ENCODE measurements at regions not wholly inside any gene's neighbourhood (a gene's known extent, or its start where the extent isn't known, plus 50 kb on each side); places are given as distances from the start of the nearest gene placed in this dataset.

DNA sequence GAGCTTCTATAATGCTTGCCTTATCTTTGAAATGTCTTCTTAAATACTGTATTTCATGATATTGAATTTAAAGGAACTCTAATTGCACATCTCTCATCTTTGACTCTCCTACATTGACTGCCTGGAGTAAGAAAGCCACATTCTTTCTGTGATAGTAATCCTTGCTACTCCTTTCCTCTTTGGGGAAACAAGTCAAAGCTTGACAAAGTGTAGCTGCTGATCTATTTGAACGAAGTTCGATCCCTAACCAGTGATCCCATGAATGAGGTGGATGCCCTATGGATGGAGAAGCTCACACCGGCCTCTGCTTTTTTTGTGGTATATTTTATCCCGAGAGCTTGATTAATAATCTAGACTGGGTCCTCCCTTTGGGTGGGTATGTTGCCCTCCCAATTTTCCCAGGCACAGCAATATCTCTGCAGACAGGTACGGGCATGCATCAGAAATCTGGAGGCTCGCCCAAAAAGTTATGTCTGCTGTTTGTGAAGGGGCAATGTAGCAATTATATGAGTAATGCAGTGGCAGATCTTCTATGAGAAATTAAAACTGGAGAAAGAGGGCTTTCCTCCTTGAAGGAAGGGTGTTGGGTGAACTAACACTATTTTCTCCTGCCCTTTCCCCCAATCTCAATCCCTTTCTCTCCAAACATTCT is 163.0 kb upstream of the FRMD6 start:
- no peak for TF ChIP-seq CTCF (IDR thresholded peaks at IDR 0.05; ENCODE audit: insufficient read depth, low read depth, low read length, missing control alignments)
- no peak overlapping the region for H3K4me3 ChIP-seq (ENCODE audit: low read depth, low read length)
- DNase-seq (ENCODE audit: low read depth), result no peak

- TF ChIP-seq CTCF (IDR thresholded peaks at IDR 0.05; ENCODE audit: insufficient read depth, low read depth, low read length, missing control alignments), result no peak
- no peak for DNase-seq (ENCODE audit: low read depth)
Observed at GRCh38 chr14:51490205-51490604, 161.5 kb upstream of the FRMD6 start.

GRCh38 chr14:51491036-51491545 is 160.6 kb upstream of the FRMD6 start:
- no peak for DNase-seq (ENCODE audit: low read depth)
- no peak for TF ChIP-seq CTCF (IDR thresholded peaks at IDR 0.05; ENCODE audit: insufficient read depth, low read depth, low read length, missing control alignments)
- no peak overlapping the region for H3K4me3 ChIP-seq (ENCODE audit: low read depth, low read length)

More at GRCh38 chr14:51490205-51490604, 161.5 kb upstream of the FRMD6 start:
- H3K4me3 ChIP-seq (ENCODE audit: low read depth, low read length), result no peak overlapping the region

- no peak for TF ChIP-seq CTCF (IDR thresholded peaks at IDR 0.05; ENCODE audit: insufficient read depth, low read depth, low read length, missing control alignments)
- no peak overlapping the region for H3K4me3 ChIP-seq (ENCODE audit: low read depth, low read length)
- DNase-seq (ENCODE audit: low read depth), result no peak
Observed at GRCh38 chr14:51491776-51492175, 159.9 kb upstream of the FRMD6 start.

GRCh38 chr14:51495319-51495718 is 156.4 kb upstream of the FRMD6 start:
- no peak for DNase-seq (ENCODE audit: low read depth)
- H3K4me3 ChIP-seq (ENCODE audit: low read depth, low read length), result no peak overlapping the region
- no peak for TF ChIP-seq CTCF (IDR thresholded peaks at IDR 0.05; ENCODE audit: insufficient read depth, low read depth, low read length, missing control alignments)

DNA sequence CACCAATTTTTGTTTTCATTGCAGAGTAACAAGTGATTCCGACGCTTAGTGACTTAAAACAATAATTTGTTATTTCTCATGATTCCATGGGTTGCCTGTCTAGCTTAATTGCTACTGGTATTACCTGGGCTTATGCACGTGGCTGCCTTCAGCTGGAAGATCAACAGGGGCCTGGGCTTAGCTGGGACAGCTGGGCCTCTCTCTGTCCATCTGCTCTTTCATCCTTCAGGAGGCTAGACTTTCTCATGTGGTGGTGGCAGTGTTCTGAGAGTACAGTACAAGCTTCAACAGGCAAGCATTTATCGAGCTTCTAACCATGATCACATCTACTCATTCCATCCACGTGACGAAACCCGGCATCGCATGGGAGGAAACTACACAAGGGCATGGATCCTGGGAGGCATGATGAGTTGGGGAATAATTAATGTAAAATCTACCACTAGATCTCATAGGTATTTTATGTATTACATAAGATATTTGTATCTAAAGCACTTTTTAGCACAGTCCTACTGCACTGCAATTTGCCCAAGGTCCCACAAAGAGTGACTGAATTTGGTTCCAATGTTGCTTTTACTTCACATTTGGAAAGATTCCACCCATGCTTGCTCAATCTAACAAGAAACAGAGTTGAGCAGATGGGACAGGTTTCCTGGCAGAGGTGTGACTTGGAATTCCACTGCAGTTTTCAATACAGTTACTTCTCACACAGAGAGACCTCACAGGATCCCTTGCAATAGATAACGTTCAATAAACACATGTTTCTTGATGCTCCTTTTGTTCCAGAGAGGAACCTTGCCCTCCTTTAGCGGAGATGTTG is 153.1 kb upstream of the FRMD6 start:
- DNase-seq (ENCODE audit: low read depth), result no peak
- TF ChIP-seq CTCF (IDR thresholded peaks at IDR 0.05; ENCODE audit: insufficient read depth, low read depth, low read length, missing control alignments), result no peak
- no peak overlapping the region for H3K4me3 ChIP-seq (ENCODE audit: low read depth, low read length)
